Dedifferentiated amniotic fluid mesenchymal stem cell (primary cell): ENCODE measurements at regions not wholly inside any gene's neighbourhood (a gene's known extent, or its start where the extent isn't known, plus 50 kb on each side); places are given as distances from the start of the nearest gene placed in this dataset.

Source experiments
- DNase-seq: peaks from one replicate; pipeline ENCODE4 v3.0.0-alpha.2; 2016; ENCODE audit errors: extremely low spot score

GRCh38 chr12:92554158-92555073 is 148.4 kb upstream of the PLEKHG7 start:
- DNase-seq: no peak

- DNase-seq: no peak
Observed at GRCh38 chr12:92553389-92553788, 149.4 kb upstream of the PLEKHG7 start.

GRCh38 chr12:92552412-92553108 is 150.2 kb upstream of the PLEKHG7 start:
- DNase-seq: no peak

DNA sequence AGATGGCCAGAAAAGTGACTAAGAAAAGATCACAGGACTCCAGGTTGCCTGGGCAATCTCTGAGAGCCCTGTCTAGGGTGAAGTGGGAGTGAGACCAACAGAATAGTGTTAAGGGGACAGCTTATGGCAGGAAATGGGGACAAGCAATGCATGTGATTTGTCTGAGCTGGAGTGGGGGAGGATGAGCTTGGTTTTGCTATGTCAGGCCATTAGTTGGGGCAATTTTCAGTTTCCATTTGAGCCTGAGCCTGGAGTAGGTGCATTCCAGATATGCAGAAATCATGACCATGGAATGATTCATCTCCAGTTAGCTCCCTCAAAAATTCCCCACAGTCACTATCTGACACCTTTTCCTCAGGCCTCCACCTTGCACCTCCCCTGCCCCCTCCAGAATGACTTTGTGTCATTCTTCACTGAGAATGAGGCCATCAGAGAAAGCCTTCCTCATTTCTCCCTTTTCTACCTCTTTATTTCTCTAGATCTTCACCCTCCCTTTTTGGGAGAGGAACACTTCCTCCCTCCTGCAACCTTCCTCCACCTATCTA is 150.9 kb upstream of the PLEKHG7 start:
- DNase-seq: peak; percentile 45

DNA sequence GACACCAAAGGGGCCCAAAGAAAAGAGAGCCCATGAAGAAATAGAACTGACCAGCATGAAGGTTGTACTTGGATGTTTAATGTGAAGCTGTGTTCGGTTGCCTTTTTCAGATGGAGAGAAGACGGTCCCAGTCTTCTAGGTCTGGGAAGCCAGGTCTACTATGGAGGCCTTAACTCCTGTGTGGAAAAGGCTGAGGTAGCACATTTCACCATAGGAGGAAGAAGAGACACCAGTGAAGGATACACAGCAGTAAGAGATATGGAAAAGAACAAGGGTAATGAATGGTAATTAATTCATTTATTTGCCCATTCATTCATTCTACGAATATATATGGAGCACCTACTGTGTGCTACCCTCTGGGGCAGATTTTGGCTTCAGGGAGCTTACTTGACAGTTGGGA is 151.6 kb upstream of the PLEKHG7 start:
- DNase-seq: no peak

DNA sequence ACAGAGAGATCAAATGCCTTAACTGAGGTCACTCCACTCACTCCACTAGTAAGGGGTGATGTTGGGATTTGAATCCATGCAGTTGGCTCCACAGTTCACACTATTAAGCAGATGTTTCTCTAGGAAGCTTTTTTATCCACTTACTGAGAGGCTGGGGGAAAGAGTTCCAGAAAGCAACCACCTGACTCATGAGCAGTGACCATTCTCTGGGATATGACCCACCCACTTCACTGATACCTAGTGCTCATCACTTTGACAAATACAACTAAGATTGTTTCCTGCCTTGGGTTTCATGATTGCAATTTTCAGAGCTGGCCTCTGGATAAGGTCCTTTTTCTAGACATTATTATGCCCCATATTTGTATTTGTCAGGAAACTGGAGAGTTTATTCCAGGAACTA is 152.1 kb upstream of the PLEKHG7 start:
- DNase-seq: no peak

- DNase-seq: no peak
Observed at GRCh38 chr12:92550254-92550653, 152.5 kb upstream of the PLEKHG7 start.

DNA sequence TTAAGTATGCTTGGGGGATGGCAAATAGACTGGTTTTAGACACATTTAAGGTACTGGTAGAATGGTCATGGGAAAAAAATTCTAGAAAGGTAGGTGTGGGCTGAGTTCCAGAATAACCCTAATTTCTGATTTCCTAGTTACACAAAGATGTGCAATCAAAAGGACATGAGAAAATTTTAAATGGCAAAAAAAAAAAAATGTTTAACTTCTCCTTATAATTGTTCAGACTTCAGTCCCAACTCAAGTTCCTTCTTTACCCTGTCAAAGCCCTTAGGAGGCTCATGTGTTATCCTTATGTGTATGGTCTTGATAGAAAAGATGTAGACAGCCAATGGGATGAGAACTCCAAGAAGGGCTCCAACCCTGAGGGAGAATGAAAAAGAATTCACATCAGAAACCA is 153.3 kb upstream of the PLEKHG7 start:
- DNase-seq: no peak

- no peak for DNase-seq
Observed at GRCh38 chr12:92547906-92548305, 154.9 kb upstream of the PLEKHG7 start.

DNA sequence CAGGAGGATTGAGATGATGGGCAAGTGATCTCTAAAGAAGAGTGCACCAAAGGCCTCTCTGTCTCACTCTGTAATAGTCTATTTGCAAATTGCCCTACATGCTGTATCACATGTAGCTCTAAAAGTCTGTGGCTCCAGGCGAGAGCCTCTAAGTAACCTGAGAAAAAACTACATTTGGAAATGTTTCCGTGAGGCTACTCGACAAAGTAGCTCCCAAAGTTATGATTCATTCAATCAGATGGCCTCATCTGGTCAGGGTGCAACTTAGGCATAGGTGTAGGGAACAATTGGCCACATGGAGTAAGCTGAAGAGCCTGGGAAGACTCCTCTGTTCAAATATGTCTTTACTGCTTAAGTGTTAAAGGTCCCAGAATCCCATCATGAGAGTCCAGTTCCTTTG is 155.4 kb upstream of the PLEKHG7 start:
- DNase-seq: no peak

- no peak for DNase-seq
Observed at GRCh38 chr12:92546635-92547348, 156.0 kb upstream of the PLEKHG7 start.

GRCh38 chr12:92546259-92546634 is 156.5 kb upstream of the PLEKHG7 start:
- DNase-seq: no peak

DNA sequence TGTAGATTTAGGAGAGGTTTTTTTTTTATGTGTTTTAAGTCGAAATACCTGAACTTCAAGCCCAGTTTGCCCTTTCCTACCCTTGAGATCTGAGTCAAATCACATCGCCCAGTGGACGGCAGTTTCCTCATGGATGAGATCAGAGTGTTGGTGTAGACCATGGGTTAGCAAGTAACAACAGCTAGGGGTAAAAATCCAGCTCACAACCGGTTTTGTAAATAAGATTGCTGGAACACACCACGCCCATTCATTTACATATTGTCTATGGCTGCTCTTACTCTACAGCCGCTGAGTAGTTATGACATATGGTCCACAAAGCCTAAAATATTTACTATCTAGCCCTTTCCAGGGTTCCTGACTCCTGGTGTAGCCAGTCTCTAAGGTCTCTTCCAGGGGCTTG is 158.5 kb upstream of the PLEKHG7 start:
- no peak for DNase-seq

- DNase-seq: no peak
Observed at GRCh38 chr12:92543840-92544239, 158.9 kb upstream of the PLEKHG7 start.

GRCh38 chr12:92543359-92543758 is 159.4 kb upstream of the PLEKHG7 start:
- DNase-seq: no peak

DNA sequence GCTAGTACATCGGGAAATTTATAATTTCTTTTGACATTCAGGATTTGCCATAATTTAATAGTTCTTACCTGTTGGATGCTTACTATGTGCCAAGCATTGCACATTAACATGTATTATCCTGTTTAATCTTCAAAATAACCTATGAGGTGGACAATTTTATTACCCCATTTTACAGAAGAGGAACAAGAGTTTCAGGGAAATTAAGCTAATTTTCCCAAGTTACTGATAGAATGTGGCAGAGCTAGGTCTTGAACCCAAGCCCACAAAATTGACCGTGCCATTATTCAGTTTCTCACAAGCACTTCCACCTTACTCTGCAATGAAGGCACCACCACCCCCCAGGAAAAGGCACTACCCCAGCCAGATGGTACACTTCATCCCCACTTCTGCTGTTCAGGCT is 161.1 kb upstream of the PLEKHG7 start:
- DNase-seq: no peak

- DNase-seq: no peak
Observed at GRCh38 chr12:92540782-92541423, 161.9 kb upstream of the PLEKHG7 start.

DNA sequence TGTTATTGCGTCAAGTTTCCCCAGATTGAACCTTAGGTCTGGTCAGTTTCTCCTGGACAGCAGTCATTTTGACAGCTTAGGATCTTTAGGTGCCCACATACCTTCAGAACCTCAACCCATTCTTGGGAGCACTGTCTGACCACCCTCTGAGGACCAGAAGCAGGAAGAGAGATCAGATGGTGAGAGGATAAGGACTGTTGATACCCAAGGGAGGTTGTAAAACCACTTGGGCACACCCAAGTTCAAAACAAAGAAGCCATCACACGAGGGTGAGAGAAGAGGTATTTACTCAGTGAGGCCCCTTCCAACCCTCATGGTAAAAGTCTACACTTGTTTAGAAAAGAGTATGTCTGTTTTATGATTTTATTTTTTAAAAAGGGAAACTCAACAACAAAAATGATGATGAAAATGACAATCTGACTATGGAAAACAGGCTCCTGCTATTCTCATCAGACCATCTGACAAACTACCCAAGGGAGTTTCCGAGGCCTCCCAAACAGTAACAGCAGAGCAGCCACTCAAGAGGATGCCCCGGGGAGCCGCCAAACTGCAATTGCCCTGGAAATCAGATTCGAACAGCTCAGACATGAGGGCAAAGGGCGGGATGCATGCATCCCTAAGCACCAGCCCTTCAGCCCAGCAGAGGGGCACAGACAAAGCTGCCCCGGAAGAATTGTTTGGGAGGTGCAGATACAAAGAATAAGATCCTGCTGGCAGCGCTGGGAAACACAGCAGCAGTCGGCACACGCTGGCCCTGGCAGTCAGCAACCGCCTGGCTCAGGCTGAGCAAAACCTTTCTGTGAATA is 162.6 kb upstream of the PLEKHG7 start:
- DNase-seq: no peak

- DNase-seq: peak; percentile 18
Observed at GRCh38 chr12:92539110-92539749, 163.6 kb upstream of the PLEKHG7 start.

DNA sequence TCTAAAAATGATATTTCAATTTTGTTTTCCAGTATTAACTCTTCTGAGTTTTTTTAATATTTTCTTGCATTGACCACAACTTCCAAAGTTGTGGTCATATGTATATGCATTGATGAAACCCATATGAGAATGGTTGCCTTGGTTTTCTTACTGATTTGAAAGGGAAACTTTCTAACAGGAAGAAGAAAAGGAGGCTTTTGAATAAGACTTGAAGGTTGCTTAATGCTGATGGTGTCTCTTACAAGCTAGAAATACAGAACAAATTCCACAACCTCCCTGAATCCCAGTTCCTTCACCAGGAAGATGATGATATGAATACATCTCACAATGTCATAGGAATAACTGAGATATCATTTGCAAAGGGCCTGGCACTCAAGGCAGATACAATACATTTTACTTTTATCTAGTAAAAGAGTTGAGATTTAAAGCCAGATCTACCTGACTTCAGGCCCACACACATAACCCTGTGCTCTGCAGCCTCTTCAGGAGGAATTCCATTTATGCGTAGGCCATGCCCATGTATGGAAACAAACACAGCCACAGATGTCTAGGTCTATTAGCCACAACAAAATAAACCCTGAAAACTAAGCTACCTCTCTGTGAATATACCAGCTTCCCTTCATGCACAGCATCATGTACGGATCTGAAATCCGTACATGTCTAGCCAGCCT is 165.4 kb upstream of the PLEKHG7 start:
- no peak for DNase-seq
